IMR-90 (cell line): ENCODE measurements at regions not wholly inside any gene's neighbourhood (a gene's known extent, or its start where the extent isn't known, plus 50 kb on each side); places are given as distances from the start of the nearest gene placed in this dataset.

Source experiments
- ATAC-seq: fragments of 200-7000 bp; cut with Tn5 transposase; 2 replicates; pipeline ENCODE4 v1.9.1; 2020; ENCODE audit warnings: low read depth, mild to moderate bottlenecking, moderate library complexity
- BruUV-seq: library from RNA; stranded (reverse); fragments of 400-500 nt; replicated peaks from 2 replicates; lab custom pipeline; 2021; lab: Mats Ljungman, UMichigan
- CTCF ChIA-PET: fragments of 300-600 bp; formaldehyde crosslinking; extraction: SDS; loops from one replicate; lab custom pipeline; 2021; ENCODE audit warnings: antibody characterized with exemption; lab: Yijun Ruan, JAX
- POLR2A ChIA-PET: fragments of 300-600 bp; sonication (Branson Sonifier 250); formaldehyde crosslinking; loops from one replicate; lab custom pipeline; 2022; ENCODE audit warnings: antibody characterized with exemption; ENCODE audit not compliant: unreplicated experiment; lab: Charles Lee
- DNase-seq: peaks from one replicate; pipeline ENCODE4 v3.0.0; 2013
- H2AFZ ChIP-seq: replicated peaks from 2 replicates; pipeline ENCODE3; 2013; ENCODE audit warnings: low read length, mild to moderate bottlenecking; ENCODE audit not compliant: poor library complexity
- H2AK5ac ChIP-seq: 2 replicates; pipeline ENCODE4 v1.6.1; 2013; ENCODE audit warnings: low read depth, low read length, inconsistent platforms
- H2AK9ac ChIP-seq: replicated peaks from 2 replicates; pipeline ENCODE3; 2013; ENCODE audit warnings: mild to moderate bottlenecking, low read depth, low read length, moderate library complexity; ENCODE audit not compliant: poor library complexity
- H2BK120ac ChIP-seq: 2 replicates; pipeline ENCODE4 v1.6.1; 2013; ENCODE audit warnings: low read depth, low read length, inconsistent platforms
- H2BK15ac ChIP-seq: 3 replicates; pipeline ENCODE4 v1.6.1; 2013; ENCODE audit warnings: low read depth, low read length, inconsistent platforms
- H2BK20ac ChIP-seq: 2 replicates; pipeline ENCODE4 v1.6.1; 2013; ENCODE audit warnings: low read depth, mild to moderate bottlenecking, inconsistent platforms, low read length, moderate library complexity
- H2BK5ac ChIP-seq: 2 replicates; pipeline ENCODE4 v1.6.1; 2013; ENCODE audit warnings: mild to moderate bottlenecking, low read depth, low read length, inconsistent platforms; ENCODE audit not compliant: poor library complexity, severe bottlenecking
- H3K14ac ChIP-seq: replicated peaks from 2 replicates; pipeline ENCODE4 v1.6.1; 2013; ENCODE audit warnings: low read depth, low read length, inconsistent platforms
- H3K18ac ChIP-seq: 2 replicates; pipeline ENCODE4 v1.6.1; 2013; ENCODE audit warnings: low read depth, low read length, control low read depth
- H3K23ac ChIP-seq: 2 replicates; pipeline ENCODE4 v1.6.1; 2013; ENCODE audit warnings: low read depth, low read length, inconsistent platforms
- H3K27ac ChIP-seq: 2 replicates; pipeline ENCODE4 v1.5.1; 2013; ENCODE audit warnings: mild to moderate bottlenecking, control low read depth, low read length; ENCODE audit not compliant: insufficient read depth
- H3K27me3 ChIP-seq: 2 replicates; pipeline ENCODE4 v1.6.1; 2013; ENCODE audit warnings: low read length; ENCODE audit not compliant: control insufficient read depth, insufficient read depth
- H3K36me3 ChIP-seq: 2 replicates; pipeline ENCODE4 v1.6.1; 2013; ENCODE audit warnings: low read length, mixed read lengths; ENCODE audit not compliant: control insufficient read depth, insufficient read depth
- H3K4ac ChIP-seq: 2 replicates; pipeline ENCODE4 v1.6.1; 2013; ENCODE audit warnings: low read depth, low read length, inconsistent platforms
- H3K4me1 ChIP-seq: 2 replicates; pipeline ENCODE4 v1.6.1; 2013; ENCODE audit warnings: low read length, mixed read lengths; ENCODE audit not compliant: control insufficient read depth, insufficient read depth
- H3K4me2 ChIP-seq: 2 replicates; pipeline ENCODE4 v1.6.1; 2013; ENCODE audit warnings: low read depth, mild to moderate bottlenecking, control low read depth, low read length, moderate library complexity
- H3K4me3 ChIP-seq: 2 replicates; pipeline ENCODE4 v1.5.1; 2013; ENCODE audit warnings: low read depth, mild to moderate bottlenecking, control low read depth, low read length, moderate library complexity; ENCODE audit not compliant: insufficient read depth
- H3K56ac ChIP-seq: 2 replicates; pipeline ENCODE4 v1.6.1; 2013; ENCODE audit warnings: low read length, inconsistent platforms; ENCODE audit not compliant: insufficient read depth; ENCODE audit errors: extremely low read depth
- H3K79me1 ChIP-seq, 2 experiments: 2 replicates each; pipeline ENCODE4 v1.6.1; 2013; ENCODE audit warnings: low read length in 2 of 2, inconsistent platforms in 1 of 2, low read depth in 1 of 2
- H3K9ac ChIP-seq: 2 replicates; pipeline ENCODE4 v1.6.1; 2013; ENCODE audit warnings: low read depth, low read length, control low read depth
- H3K9me1 ChIP-seq: 2 replicates; pipeline ENCODE4 v1.6.1; 2013; ENCODE audit warnings: low read length, inconsistent platforms; ENCODE audit not compliant: insufficient read depth
- H3K9me3 ChIP-seq: 2 replicates; pipeline ENCODE4 v1.6.1; 2013; ENCODE audit warnings: low read length; ENCODE audit not compliant: control insufficient read depth, insufficient read depth
- H4K20me1 ChIP-seq: 2 replicates; pipeline ENCODE4 v1.6.1; 2013; ENCODE audit warnings: low read length, inconsistent platforms; ENCODE audit not compliant: insufficient read depth
- H4K5ac ChIP-seq: 2 replicates; pipeline ENCODE4 v1.6.1; 2013; ENCODE audit warnings: mild to moderate bottlenecking, low read depth, low read length, control low read depth
- H4K8ac ChIP-seq, 2 experiments: 2 replicates each; pipeline ENCODE4 v1.6.1; 2013; ENCODE audit warnings: low read depth in 2 of 2, low read length in 2 of 2, control low read depth in 1 of 2, inconsistent platforms in 1 of 2
- H4K91ac ChIP-seq: 2 replicates; pipeline ENCODE4 v1.6.1; 2013; ENCODE audit warnings: low read depth, low read length, inconsistent platforms; ENCODE audit not compliant: insufficient read depth
- CHD1 ChIP-seq: IDR thresholded peaks from 2 replicates; pipeline ENCODE4 v1.6.1; 2012; ENCODE audit warnings: low read depth, low read length, improper control_type of control experiment
- dilution Hi-C: fragments of 300-500 bp; cut with HindIII; formaldehyde crosslinking; loops from one replicate; pipeline ENCODE4 v1.14.3; 2018; ENCODE audit warnings: low sequenced_read_pairs; ENCODE audit not compliant: unreplicated experiment
- in situ Hi-C: fragments of 300-500 bp; cut with MboI; formaldehyde crosslinking; loops from 3 replicates; pipeline ENCODE4 v1.14.3; 2019; ENCODE audit warnings: low sequenced_read_pairs, inconsistent platforms, mixed read lengths
- intact Hi-C: fragments of 100-400 bp; cut with micrococcal nuclease; formaldehyde crosslinking; loops from 2 replicates; pipeline ENCODE4 v1.10.0; 2022

GRCh38 chr1:244219149-244219548, 168.1 kb downstream of the ZBTB18 start:
- intact Hi-C loops (no loop called here), in situ Hi-C loops (no loop called here), dilution Hi-C loops (no loop called here)
- H2AFZ ChIP-seq: no peak overlapping the region
- CTCF ChIA-PET: no interaction called here
- H3K36me3 ChIP-seq: no peaks in the 10 kb centered on the region
- peaks cover 3% of the 10 kb centered on the region for H3K4me1 ChIP-seq
- H3K18ac ChIP-seq: no peak overlapping the region
- no peaks in the 10 kb centered on the region for H4K20me1 ChIP-seq
- H3K4me3 ChIP-seq: no peak overlapping the region
- no peak overlapping the region for H4K8ac ChIP-seq
- H4K5ac ChIP-seq: no peak overlapping the region
- DNase-seq (no peak), ATAC-seq (no peak)
- no peak overlapping the region for H2BK5ac ChIP-seq
- H3K9me3 ChIP-seq: no peaks in the 10 kb centered on the region
- H3K9me1 ChIP-seq: no peaks in the 10 kb centered on the region
- POLR2A ChIA-PET: no interaction called here
- no peak overlapping the region for H3K56ac ChIP-seq
- no peak overlapping the region for H2BK120ac ChIP-seq
- no peak overlapping the region for H4K91ac ChIP-seq
- no peak overlapping the region; the same call in 1 of the 2 replicates for H2AK5ac ChIP-seq
- no peak overlapping the region for H3K4me2 ChIP-seq
- peaks cover 2% of the 10 kb centered on the region; the same call in 1 of the 2 replicates for H3K27me3 ChIP-seq
- no peak overlapping the region for H2AK9ac ChIP-seq
- H3K79me1 ChIP-seq: no peaks in the 10 kb centered on the region
- H2BK20ac ChIP-seq: no peak overlapping the region
- H3K4ac ChIP-seq: no peak overlapping the region
- H3K9ac ChIP-seq: no peak overlapping the region
- H3K27ac ChIP-seq: no peak overlapping the region
- no TSS peak for BruUV-seq
- no peak overlapping the region for H3K14ac ChIP-seq
- H2BK15ac ChIP-seq: no peak overlapping the region
- H3K23ac ChIP-seq: no peak overlapping the region
- TF ChIP-seq CHD1: no peak
